Right lung (tissue), 2 donors: ENCODE measurements at regions not wholly inside any gene's neighbourhood (a gene's known extent, or its start where the extent isn't known, plus 50 kb on each side); places are given as distances from the start of the nearest gene placed in this dataset.
A peak's percentile ranks its signal among the peaks of the same experiment; 100 is the strongest.
"Not testable (repeated sequence)": the region's sequence is repeated elsewhere in the genome, so short reads cannot be mapped to it uniquely, and the experiment has no call there.

Source experiments
- DNase-seq, 2 donors: peaks; one replicate each; pipeline ENCODE4 v3.0.0-alpha.2; 2013

DNA sequence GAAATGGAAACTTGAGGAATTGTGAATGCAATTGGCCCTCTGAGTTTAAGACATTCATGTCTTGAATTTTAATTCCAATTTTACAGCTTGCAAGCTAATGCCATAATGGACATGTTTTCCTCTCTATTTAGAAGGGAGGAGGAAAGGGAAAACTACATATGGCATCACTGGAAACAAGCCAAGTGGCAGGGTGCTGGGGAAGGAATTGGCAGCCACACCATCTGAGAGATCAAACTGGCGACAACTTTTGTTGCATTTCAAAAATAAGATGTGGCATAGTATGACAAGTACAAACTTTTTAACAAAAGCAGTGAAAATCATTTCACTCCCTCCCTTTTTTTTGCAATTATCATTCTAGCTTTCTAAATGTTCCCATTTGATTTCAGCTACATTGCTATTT is 615.6 kb downstream of the CENPC start:
- DNase-seq: no peak

DNA sequence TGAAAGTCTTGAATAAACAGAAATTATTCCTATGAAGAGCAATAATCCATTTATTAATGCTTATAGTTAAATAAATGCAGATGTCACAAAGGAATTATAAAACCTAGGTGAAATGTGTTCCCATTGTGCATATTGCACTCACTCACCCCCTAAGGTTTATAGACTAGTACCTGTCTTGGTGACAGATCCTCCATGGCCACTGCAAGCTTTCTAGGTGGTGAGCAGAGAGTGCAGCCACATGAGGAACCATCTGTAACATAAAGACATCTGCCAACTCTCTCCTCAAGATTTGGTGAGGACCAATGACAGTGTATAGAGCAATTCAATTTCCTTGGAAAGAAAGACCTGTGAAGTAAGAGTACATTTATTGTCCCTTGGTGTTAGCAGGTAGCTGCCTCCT is 616.4 kb downstream of the CENPC start:
- DNase-seq: not testable (repeated sequence)

DNA sequence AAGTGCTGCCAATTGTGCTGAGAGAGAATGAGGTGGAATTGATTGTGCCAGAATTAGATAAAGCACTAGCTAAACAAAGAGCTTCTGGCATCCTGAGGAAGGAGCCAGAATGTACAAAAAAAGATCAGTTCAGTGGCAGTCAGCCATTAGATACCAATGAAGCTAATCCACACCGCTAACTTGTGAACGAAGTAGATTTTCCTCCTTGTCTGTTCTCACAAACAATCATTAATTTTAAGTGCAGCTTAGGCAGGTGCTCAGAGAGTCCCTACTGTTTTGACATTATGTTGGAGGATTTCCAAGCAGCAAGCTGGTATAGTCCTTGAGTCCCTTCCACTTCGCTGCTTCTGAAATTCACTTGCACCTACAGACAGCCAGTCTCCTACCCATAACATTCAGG is 617.4 kb downstream of the CENPC start:
- DNase-seq: peak in 1 of 2 donors; percentile 1

DNA sequence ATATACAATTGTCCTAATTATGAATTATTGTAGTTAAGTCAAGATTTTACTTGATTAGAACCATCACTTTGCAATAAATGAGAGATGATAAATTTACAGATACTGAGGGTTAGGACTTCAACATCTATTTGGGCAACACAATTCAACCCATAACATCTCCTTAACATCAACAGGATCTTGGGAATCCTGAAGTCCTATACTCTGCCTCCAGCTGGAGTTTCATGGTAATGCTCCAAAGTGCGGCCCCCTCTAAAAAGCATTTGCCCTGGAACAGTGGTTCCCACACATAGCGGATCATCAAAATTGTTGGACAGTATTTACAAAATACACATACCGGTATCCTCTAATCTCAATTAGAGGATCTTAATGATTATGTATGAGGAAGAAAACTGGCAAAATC is 618.6 kb downstream of the CENPC start:
- DNase-seq: no peak

DNA sequence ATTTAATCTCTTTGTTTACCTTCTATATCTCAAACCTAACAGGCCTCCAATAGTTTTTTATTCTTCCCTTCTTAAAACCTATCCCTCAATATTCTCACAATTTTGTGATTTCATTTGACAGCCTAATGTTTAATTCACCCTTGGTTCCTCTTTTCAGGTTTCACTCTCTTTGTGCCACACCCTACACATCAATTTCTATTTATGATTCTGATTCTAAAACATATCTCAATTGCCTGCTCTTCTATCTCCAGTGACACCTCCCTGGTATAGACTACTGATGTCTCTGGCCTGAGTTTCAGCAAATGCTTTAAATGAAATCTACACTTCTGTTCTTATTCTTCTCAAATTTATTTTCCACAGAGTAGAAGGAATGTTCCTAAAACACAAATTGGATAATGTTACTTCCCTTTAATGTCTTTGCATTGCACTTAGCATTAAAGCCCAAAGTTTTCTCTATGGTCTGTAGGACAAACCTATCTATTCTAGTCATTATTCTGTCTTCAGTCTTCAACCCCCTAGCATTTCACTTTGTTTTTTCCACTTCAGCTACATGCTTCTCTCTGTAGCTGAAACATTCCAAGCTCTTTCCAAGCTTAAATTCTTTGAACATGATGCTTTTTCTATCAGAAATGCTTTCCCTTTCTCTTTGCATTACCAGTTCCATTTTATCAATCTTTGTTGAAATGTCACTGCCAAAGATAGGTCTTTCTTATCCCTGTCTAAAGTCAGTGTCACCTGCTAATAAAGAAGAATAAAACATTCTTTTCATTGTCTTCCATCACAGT is 622.0 kb downstream of the CENPC start:
- no peak for DNase-seq

DNA sequence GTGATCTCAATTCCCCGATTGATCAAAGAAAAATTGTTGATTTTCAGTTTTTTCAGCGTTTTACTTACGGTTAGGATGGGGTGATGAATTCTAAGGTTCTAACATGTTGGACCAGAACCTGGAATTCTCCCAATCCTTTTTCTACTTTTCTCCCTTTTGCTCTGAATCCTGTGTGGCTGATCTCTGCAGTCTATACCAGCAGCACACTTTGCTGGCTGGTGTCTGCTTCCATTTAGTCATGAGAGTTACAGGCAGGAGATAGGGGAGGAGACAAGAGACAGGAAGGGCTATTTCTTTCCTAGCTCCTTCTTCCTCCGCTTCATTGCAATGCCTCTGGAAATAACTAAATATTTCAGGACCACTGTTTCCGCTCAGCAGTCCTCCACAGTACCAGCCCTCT is 623.9 kb downstream of the CENPC start:
- DNase-seq: no peak

DNA sequence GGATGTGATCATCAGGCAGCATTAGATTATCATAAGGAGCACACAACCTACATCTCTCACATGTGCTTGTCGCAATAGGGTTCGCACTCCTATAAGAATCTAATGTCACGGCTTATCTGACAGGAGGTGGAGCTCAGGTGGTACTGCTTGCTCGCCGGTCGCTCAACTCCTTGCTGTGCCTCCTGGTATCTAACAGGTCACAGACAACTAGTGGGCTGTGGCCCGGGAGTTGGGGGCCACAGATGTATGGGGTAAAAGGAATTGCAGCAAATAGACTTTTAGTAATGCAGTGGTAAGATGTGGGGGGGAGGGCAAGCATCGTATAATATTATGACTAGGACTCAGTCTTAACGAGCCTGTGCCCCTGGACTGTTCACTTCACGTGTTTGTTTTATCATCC is 624.8 kb downstream of the CENPC start:
- no peak for DNase-seq

DNA sequence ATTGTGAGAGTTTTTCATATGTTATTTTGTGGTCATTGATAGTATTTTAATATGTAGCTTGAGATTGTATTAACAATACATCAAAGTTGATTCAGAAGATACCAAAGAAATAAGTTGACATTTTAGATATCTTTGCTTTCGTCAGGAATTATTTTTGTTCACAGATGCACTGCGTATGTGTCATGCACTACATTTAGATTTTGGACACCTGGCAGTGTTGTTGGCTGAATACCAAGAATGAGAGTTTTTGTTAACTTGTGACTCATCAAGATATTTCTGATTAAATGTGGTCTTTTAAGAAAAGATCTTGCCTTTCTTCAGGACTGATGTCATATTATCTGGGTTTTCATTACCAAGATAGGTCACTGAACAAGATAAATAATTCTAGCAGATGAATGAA is 633.4 kb downstream of the CENPC start:
- DNase-seq: no peak

DNA sequence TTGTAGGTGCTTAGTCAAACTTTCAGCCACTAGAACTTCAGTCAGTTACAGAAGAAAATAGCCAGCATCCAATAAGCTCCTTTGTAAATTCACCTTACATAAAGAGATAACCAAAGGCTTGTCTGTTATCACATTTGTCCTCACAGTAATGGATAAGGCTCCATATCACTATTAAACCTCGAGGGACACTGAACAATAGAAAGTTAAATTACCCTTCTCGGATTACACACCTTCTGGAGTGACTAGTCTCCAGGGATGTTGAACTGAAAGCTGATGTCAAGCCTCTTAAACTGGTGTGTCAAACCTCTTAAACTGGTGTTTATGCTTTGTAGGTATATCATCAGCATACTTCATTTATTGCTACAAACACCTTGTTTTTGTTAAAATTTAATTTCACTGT is 639.0 kb downstream of the CENPC start:
- DNase-seq: no peak

DNA sequence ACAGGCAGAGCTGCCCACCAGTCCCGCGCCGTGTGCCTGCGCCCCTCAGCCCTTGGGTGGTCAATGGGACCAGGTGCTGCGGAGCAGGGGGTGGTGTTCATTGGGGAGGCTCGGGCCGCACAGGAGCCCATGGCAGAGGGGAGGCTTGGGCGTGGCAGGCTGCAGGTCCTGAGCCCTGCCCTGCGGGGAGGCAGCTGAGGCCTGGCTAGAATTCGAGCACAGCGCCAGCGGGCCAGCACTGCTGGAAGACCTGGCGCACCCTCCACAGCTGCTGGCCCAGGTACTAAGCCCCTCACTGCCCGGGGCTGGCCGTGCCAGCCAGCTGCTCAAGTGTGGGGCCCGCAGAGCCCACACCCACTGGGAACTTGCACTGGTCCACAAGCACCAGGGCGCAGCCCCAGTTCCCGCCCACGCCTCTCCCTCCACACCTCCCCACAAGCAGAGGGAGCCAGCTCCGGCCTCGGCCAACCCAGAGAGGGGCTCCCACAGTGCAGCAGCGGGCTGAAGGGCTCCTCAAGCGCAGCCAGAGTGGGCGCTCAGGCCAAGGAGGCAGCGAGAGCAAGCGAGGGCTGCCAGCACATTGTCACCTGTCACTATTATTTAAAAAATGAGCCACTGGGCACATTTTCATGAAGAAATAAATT is 645.8 kb downstream of the CENPC start:
- DNase-seq: no peak

DNA sequence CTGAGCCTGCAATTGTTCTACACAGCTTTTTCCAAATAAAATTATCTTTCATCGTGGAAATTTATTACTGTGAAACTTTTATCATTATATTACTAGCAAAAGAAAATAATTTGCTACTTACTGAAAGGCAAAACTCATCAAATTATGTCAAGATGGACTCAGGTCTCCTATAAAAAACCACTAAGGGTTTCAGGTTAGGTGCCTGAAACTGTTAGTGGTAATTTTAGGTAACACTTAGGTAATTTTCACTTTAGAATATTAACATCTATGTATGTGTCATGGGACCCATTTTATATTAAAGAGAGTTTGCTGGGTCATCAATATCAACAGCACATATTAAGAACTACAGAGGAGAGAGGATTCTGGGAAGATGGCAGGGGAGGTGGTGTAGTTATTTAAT is 651.5 kb downstream of the CENPC start:
- DNase-seq: no peak

DNA sequence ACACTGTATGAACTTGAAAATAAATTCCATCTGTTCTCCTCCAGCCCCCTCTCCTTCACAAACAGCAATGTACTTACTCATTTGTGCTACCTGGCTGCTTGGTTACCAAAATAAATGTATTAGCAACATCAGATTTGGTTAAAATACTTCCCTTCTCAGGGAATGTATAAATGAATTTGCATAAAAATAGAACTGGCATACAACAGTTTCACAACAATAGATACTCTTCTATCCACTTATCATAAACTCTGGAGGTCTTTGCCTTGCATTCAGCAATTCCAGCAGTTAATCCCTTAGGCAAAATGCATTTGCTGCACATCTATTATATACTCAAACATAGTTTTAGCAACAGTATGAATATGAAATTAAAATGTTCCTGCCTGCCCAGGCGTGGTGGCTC is 658.2 kb downstream of the CENPC start:
- DNase-seq: no peak

DNA sequence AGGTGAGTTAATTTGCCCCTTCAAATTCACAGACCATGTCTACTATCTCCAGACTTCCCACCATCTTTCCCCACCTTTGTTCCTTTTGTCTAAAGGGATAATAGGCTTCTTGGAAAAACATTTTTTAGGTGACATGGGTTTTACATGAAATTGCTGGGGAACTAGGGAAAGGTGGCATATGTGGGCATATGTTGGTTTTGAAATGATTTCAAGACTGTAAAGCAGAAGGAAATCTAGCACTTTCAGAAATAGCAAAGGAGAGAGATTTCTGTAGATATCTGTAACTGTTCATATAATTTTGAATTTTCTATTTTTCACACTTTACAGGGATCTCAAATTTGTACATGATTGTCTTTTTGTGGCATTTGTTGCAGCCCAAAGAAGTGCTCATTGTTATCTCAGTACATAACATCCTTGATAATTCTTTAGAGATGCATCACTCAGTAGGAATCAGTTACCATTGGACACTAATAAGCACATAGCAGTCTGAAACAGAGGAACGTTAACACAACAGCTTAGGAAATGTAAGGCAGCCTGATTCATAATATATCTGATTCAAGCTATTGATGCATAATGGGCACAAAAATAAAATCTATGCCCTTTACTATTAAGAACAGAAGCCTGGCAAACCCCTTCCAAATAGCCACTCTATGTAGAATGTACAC is 659.7 kb downstream of the CENPC start:
- no peak for DNase-seq

DNA sequence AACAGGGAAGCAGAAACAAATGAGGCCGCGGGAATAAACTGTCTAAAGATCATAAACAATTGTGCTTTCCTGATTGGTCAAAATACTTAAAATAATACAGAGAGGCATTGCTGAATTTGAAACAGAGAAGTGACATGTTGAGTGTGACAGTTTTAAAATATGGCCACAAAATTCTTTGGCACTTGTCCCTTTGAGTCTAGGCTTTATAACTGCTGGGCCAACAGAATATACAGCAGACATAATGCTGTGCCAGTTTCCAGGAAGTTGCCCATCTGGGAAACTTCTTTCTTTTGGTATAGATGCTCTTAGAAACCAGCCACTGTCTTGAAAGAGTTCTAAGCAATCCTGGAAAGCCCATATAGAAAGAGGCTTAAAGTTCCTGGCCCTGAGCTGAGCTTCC is 668.4 kb downstream of the CENPC start:
- DNase-seq: no peak

DNA sequence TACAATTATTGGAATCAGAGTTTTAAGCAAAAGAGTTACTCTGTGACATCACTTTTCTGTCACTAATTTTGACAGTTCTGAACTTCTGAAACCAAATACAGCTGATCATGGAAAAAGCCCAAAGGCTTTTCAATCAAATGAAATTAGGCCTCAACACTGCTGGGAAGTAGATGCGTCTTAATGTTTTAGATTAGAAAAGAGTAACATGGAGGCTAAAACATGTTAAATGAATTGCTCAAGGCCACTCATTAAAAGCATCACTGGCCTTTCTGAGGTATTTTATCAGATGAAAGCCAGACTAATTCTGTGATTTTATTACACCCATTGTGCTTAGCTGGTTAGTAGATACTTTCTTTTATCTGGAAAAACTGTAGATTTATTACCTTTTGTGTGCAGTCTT is 672.6 kb downstream of the CENPC start:
- DNase-seq: no peak

DNA sequence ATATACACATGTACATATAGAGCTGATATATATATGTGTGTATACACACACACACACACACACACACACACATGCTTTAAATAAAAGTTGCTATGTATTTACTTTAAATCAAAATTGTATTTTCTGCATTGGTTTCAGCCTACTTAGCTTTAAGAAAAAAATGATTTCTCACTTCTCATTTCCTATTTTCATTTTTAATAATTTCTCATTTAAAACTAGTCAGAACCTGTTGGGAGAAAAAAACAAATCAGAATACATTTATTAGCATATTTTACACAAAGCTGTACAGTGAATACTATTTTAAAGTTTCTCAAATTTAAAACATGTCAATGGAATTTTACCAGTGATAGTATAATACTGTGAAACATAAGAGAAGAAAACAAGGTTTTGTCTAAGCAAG is 681.8 kb downstream of the CENPC start:
- DNase-seq: no peak

DNA sequence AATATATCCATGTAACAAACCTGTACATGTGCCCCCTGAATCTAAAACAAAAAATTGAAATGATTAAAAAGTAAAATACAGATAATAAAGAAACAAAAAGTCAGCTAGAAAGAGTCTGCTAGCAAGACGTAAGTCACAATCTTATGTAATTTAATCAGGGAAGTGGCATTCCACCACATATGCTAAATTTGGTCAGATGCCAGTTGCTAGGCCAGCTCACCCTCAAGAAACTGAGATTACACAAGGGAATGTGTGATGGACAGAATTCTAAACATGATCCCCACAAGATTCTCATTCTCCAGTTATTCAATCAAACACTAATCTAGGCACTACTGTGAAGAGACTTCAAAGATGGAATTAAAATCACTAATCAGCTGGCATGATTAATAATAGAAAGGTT is 689.3 kb downstream of the CENPC start:
- DNase-seq: no peak

DNA sequence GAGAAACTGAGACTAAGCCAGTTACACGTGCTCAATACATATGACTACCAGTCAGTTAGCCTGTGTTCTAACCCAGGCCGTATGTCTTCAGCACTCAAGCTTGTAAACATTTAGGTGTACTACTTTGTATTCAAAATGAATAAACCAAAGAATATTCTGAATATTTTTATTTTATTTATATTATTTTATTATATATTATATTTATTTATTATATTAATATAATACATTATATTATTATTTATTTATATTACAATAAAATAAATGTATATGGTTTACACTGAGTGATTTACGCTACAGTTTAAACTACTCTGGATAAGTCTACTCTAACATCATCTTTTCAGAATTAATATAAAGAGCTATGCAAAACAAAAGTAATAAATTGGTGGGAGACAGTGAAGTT is 691.5 kb downstream of the CENPC start:
- DNase-seq: no peak

DNA sequence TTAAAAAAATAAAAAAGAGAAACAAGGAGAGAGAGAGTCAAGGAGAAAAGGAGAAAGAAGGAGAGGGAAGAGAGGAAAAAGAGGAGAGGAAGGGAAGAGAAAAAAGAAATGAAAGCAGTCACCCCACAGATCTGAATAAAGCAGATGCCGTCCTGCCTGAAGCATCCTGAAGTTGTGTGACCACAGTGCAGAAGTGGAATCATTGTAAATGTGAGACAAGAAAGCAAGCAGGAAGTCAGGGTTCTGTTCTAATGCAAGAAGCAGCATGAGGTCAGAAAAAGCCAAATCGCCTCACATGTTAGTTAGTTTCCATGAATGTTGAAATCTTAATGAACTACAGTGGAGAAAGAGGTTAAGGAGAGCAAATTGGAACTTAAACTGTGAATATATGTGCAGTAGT is 692.5 kb downstream of the CENPC start:
- no peak for DNase-seq

DNA sequence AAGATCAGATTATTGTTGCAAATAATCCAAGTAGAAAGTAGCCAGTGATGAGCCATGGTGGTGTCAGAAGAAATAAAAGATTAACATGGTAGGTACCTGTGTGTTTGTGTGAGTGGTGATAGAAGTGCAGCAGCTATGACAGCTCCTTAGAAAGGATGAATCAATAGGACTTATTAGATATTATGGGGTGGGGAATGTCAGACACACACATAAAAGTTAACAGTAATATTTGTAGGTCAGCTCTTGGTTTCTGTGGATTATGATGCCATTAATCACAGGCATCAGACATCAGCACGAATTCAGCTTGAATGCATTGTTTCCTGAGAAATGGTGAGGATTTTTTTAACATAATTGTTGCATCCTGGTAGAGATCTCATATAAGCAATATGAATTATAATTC is 695.7 kb downstream of the CENPC start:
- DNase-seq: no peak

DNA sequence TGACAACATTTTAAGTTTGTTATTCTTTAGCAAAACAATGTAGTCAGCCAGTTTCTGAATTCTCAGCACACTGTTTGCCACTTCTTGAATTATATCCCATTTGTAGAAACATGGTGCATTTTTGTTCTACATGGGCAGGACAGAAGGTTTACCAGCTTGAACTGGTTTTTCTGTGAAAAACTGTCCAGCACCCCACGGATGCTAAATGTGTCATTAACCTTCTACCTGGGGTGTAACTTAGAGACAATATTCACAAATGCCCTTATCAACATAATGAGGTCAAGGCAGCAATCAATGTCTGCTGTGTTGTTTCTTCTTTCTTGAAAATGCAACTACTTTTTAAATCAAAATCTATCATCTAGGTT is 702.6 kb downstream of the CENPC start:
- no peak for DNase-seq

DNA sequence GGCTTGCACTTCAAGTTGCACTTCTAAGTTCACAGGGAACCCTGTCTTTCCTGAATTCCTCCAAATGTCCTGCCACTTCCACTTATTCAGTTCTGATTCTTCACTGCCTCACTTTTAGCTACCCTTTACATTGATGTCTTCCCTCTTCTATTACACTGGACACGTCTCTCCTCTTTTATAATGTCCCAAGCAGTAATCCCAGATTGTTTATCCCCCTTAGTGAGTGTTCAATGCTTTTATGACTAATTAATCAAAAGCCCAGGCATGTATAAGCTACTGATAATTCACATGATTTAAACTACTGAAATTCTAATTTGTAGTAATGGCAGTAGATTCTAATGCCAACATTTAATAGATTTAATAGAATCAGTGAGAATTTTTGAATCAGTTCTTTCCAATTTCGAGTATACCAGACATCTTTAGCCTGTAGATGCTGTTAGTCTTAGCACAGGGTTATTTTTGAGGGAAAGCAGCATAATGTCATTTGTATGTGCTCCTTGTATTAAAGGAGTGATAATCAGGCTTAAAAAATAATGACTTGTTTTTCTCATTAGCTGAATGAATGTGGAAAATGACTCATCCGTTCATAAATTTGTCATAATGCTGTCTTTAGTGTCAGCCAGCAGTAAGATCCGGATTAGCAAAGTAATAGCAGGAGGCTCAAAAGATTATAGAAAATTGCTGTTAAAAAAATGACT is 703.1 kb downstream of the CENPC start:
- DNase-seq: no peak

DNA sequence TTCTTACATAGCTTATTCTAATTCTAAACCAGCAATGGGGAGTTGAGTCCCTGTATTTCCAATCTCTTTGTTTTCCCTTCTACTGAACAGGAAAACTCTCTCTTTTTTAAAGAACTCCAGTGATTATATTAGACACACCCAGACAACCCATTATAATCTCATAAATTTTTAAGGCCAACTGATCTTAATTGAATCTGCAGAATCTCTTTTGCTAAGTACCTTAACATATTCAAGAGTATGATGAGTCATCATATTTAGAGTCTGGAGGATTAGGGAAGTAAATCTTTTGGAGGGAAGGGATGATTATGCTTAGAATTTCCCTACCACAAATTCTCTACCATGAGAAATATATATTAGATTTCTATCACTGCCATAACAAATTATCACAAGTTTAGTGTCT is 705.1 kb downstream of the CENPC start:
- DNase-seq: no peak
